ENCODE measurements at regions not wholly inside any gene's neighbourhood (a gene's known extent, or its start where the extent isn't known, plus 50 kb on each side); places are given as distances from the start of the nearest gene placed in this dataset.

GRCh38 chr9:109963079-109963478, 183.1 kb downstream of the PALM2AKAP2 start:
- Mint-ChIP-seq H3K27me3 (no peaks in the 10 kb centered on the region), H3K4me3 (no peak overlapping the region), H3K27ac (no peak overlapping the region), H3K36me3 (ENCODE audit: low read depth) (no peaks in the 10 kb centered on the region), H3K4me1 (ENCODE audit: low read depth) (peaks cover 35% of the 10 kb centered on the region), H3K9me3 (no peaks in the 10 kb centered on the region)
- DNase-seq, result no peak

GRCh38 chr9:109966643-109967368, 186.8 kb downstream of the PALM2AKAP2 start:
- H3K9me3 Mint-ChIP-seq, result no peaks in the 10 kb centered on the region
- peaks cover 52% of the 10 kb centered on the region for H3K4me1 Mint-ChIP-seq (ENCODE audit: low read depth)
- DNase-seq, result no peak
- H3K27ac Mint-ChIP-seq, result no peak overlapping the region
- no peak overlapping the region for H3K4me3 Mint-ChIP-seq
- peaks cover 3% of the 10 kb centered on the region for H3K27me3 Mint-ChIP-seq
- H3K36me3 Mint-ChIP-seq (ENCODE audit: low read depth), result no peaks in the 10 kb centered on the region

GRCh38 chr9:109967651-109968642, 187.9 kb downstream of the PALM2AKAP2 start:
- Mint-ChIP-seq H3K4me1 (ENCODE audit: low read depth) (peaks cover 60% of the 10 kb centered on the region), H3K27me3 (peaks cover 4% of the 10 kb centered on the region), H3K36me3 (ENCODE audit: low read depth) (no peaks in the 10 kb centered on the region), H3K9me3 (no peaks in the 10 kb centered on the region), H3K27ac (peak overlapping the region; percentile 34), H3K4me3 (no peak overlapping the region)
- no peak for DNase-seq

GRCh38 chr9:109969011-109969410, 189.0 kb downstream of the PALM2AKAP2 start:
- DNase-seq, result no peak
- Mint-ChIP-seq H3K27me3 (peaks cover 4% of the 10 kb centered on the region), H3K9me3 (peaks cover 3% of the 10 kb centered on the region), H3K4me3 (no peak overlapping the region), H3K27ac (peak overlapping the region; percentile 11), H3K4me1 (ENCODE audit: low read depth) (peaks cover 68% of the 10 kb centered on the region), H3K36me3 (ENCODE audit: low read depth) (no peaks in the 10 kb centered on the region)

GRCh38 chr9:109969573-109970237, 189.7 kb downstream of the PALM2AKAP2 start:
- no peak for DNase-seq
- Mint-ChIP-seq H3K36me3 (ENCODE audit: low read depth) (no peaks in the 10 kb centered on the region), H3K4me1 (ENCODE audit: low read depth) (peaks cover 75% of the 10 kb centered on the region), H3K9me3 (peaks cover 3% of the 10 kb centered on the region), H3K27me3 (peaks cover 4% of the 10 kb centered on the region), H3K4me3 (no peak overlapping the region), H3K27ac (no peak overlapping the region)

GRCh38 chr9:109971226-109971625, 191.2 kb downstream of the PALM2AKAP2 start:
- peaks cover 4% of the 10 kb centered on the region for H3K27me3 Mint-ChIP-seq
- DNase-seq, result no peak
- no peak overlapping the region for H3K4me3 Mint-ChIP-seq
- no peak overlapping the region for H3K27ac Mint-ChIP-seq
- no peaks in the 10 kb centered on the region for H3K36me3 Mint-ChIP-seq (ENCODE audit: low read depth)
- peaks cover 3% of the 10 kb centered on the region for H3K9me3 Mint-ChIP-seq
- H3K4me1 Mint-ChIP-seq (ENCODE audit: low read depth), result peaks cover 86% of the 10 kb centered on the region

GRCh38 chr9:109972026-109972882, 192.3 kb downstream of the PALM2AKAP2 start:
- H3K4me3 Mint-ChIP-seq, result no peak overlapping the region
- H3K36me3 Mint-ChIP-seq (ENCODE audit: low read depth), result no peaks in the 10 kb centered on the region
- peaks cover 4% of the 10 kb centered on the region for H3K27me3 Mint-ChIP-seq
- no peak overlapping the region for H3K27ac Mint-ChIP-seq
- peaks cover 3% of the 10 kb centered on the region for H3K9me3 Mint-ChIP-seq
- DNase-seq, result no peak
- H3K4me1 Mint-ChIP-seq (ENCODE audit: low read depth), result peaks cover 86% of the 10 kb centered on the region

GRCh38 chr9:109973336-109973735, 193.3 kb downstream of the PALM2AKAP2 start:
- Mint-ChIP-seq H3K9me3 (peaks cover 3% of the 10 kb centered on the region), H3K4me3 (no peak overlapping the region), H3K4me1 (ENCODE audit: low read depth) (peaks cover 84% of the 10 kb centered on the region), H3K36me3 (ENCODE audit: low read depth) (no peaks in the 10 kb centered on the region), H3K27me3 (peaks cover 4% of the 10 kb centered on the region), H3K27ac (no peak overlapping the region)
- DNase-seq, result no peak

- H3K4me1 Mint-ChIP-seq (ENCODE audit: low read depth), result peaks cover 74% of the 10 kb centered on the region
- H3K9me3 Mint-ChIP-seq, result peaks cover 3% of the 10 kb centered on the region
- peak; percentile 58 for DNase-seq
- peaks cover 4% of the 10 kb centered on the region for H3K27me3 Mint-ChIP-seq
- H3K4me3 Mint-ChIP-seq, result no peak overlapping the region
- peak overlapping the region; percentile 74 for H3K27ac Mint-ChIP-seq
- no peaks in the 10 kb centered on the region for H3K36me3 Mint-ChIP-seq (ENCODE audit: low read depth)
Measured at GRCh38 chr9:109974143-109974917, 194.3 kb downstream of the PALM2AKAP2 start.

GRCh38 chr9:109974918-109975276, 194.9 kb downstream of the PALM2AKAP2 start:
- Mint-ChIP-seq H3K4me3 (no peak overlapping the region), H3K27ac (peak overlapping the region; percentile 74), H3K9me3 (peaks cover 3% of the 10 kb centered on the region), H3K4me1 (ENCODE audit: low read depth) (peaks cover 68% of the 10 kb centered on the region), H3K27me3 (peaks cover 4% of the 10 kb centered on the region), H3K36me3 (ENCODE audit: low read depth) (no peaks in the 10 kb centered on the region)
- DNase-seq, result no peak

GRCh38 chr9:109975574-109976295, 195.7 kb downstream of the PALM2AKAP2 start:
- DNase-seq, result no peak
- Mint-ChIP-seq H3K27me3 (peaks cover 4% of the 10 kb centered on the region), H3K27ac (peak overlapping the region; percentile 74), H3K9me3 (peaks cover 3% of the 10 kb centered on the region), H3K36me3 (ENCODE audit: low read depth) (no peaks in the 10 kb centered on the region), H3K4me1 (ENCODE audit: low read depth) (peaks cover 65% of the 10 kb centered on the region), H3K4me3 (no peak overlapping the region)

GRCh38 chr9:109976303-109976702, 196.3 kb downstream of the PALM2AKAP2 start:
- Mint-ChIP-seq H3K4me1 (ENCODE audit: low read depth) (peaks cover 65% of the 10 kb centered on the region), H3K4me3 (no peak overlapping the region), H3K27ac (no peak overlapping the region), H3K27me3 (peaks cover 4% of the 10 kb centered on the region), H3K9me3 (peaks cover 3% of the 10 kb centered on the region), H3K36me3 (ENCODE audit: low read depth) (no peaks in the 10 kb centered on the region)
- no peak for DNase-seq

GRCh38 chr9:109977521-109977920, 197.5 kb downstream of the PALM2AKAP2 start:
- H3K36me3 Mint-ChIP-seq (ENCODE audit: low read depth), result no peaks in the 10 kb centered on the region
- DNase-seq, result no peak
- H3K27ac Mint-ChIP-seq, result peak overlapping the region; percentile 78
- peaks cover 3% of the 10 kb centered on the region for H3K9me3 Mint-ChIP-seq
- H3K27me3 Mint-ChIP-seq, result no peaks in the 10 kb centered on the region
- peaks cover 55% of the 10 kb centered on the region for H3K4me1 Mint-ChIP-seq (ENCODE audit: low read depth)
- no peak overlapping the region for H3K4me3 Mint-ChIP-seq

Measured in activated T-cell treated with anti-CD3 and anti-CD28 coated beads, Interleukin-2, amount 50 U/mL, for 24 hours (primary cell).